Stimulated activated CD4-positive, alpha-beta T cell treated with anti-CD3 and anti-CD28 coated beads, Interleukin-4, amount 100 ng/mL, for 48 hours (primary cell): ENCODE measurements at regions not wholly inside any gene's neighbourhood (a gene's known extent, or its start where the extent isn't known, plus 50 kb on each side); places are given as distances from the start of the nearest gene placed in this dataset.
"Not testable (repeated sequence)": the region's sequence is repeated elsewhere in the genome, so short reads cannot be mapped to it uniquely, and the experiment has no call there.

Experiments
- DNase-seq, 2 donors: peaks; one replicate each; pipeline ENCODE4 v3.0.0-alpha.2; 2020; ENCODE audit warnings: low read depth in 2 of 2

- no peak for DNase-seq
Measured at GRCh38 chr2:176573612-176574483, 304.6 kb downstream of the MTX2 start.

DNA sequence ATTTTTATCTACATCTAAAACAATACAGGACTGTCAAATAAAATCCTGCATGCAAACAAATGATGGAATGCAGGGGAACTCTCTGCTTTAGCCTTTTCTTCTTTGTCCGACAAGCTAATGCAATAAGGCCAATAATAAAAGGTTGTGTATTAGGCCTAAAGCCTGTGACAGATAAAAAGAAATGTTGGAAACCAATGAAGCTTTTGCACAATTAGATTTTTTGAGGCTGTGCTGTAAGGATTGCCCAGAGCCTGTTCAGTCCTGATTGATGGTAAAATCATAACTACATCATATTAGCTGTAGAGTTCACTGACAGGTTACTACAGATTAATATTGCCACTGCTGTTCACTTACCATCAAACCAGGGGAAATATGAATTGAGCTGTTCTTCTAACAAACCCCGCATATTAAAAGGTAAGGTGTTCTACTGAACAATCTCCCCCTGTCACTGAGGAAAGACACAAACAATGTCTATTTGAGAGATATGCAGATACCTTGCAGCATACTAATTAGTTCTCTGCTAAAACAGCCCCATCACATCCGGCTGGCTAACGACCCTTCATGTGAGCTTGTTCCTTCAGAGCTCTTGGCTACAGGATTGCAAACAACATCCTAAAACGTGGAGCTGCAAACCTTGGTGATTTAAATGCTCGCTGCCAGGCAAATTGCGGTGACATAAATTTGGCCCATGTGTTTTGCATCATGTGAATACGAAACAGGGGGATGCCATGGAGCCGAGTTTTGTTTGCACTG, 305.4 kb downstream of the MTX2 start:
- DNase-seq: no peak

- DNase-seq: no peak
Measured at GRCh38 chr2:176575237-176575744, 306.0 kb downstream of the MTX2 start.

DNA sequence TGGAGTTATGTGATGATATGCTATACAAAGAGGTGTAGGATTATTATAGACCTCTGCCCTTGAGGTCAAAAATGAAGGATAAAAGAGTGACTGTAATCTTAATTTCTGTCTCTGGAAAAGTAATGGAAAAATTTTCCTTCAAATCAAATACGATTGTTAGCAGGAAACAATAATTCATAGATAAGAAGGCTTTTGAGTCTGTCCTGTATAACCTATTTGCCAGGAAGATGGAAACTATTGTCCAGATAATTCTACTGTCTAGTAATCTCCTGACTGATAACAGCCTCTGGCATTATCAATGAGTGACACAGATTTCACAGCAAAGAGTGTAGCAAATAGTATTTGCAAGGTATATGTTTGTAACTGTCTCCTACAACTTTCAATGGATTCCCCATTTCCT, 307.8 kb downstream of the MTX2 start:
- no peak for DNase-seq

DNA sequence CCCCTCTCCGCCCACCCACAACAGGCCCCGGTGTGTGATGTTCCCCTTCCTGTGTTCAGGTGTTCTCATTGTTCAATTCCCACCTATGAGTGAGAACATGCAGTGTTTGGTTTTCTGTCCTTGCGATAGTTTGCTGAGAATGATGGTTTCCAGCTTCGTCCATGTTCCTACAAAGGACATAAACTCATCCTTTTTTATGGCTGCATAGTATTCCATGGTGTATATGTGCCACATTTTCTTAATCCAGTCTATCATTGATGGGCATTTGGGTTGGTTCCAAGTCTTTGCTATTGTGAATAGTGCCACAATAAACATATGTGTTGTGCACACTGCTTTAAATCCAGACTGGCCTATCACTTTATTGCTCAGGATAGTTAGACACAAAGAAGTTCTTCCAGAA, 309.1 kb downstream of the MTX2 start:
- not testable (repeated sequence) for DNase-seq

DNA sequence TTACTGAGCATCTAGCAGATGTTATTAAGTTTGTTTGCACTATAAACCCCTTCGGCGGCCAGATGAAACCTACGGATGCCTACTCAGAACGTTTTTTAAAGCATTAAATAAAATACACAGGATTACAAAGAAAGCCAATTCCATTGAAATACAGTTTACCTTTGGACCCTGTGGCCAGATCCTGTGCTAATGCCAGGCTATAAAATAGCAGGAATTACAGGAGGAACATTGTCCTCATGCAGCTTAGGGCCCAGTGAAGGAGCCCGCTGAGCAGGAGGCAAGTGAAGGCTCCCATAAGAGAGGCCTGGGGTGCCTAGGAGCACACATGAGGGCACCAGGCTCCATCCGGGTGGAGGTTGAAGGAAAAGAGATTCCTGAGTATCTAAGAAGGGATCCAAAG, 310.4 kb downstream of the MTX2 start:
- DNase-seq: no peak

DNA sequence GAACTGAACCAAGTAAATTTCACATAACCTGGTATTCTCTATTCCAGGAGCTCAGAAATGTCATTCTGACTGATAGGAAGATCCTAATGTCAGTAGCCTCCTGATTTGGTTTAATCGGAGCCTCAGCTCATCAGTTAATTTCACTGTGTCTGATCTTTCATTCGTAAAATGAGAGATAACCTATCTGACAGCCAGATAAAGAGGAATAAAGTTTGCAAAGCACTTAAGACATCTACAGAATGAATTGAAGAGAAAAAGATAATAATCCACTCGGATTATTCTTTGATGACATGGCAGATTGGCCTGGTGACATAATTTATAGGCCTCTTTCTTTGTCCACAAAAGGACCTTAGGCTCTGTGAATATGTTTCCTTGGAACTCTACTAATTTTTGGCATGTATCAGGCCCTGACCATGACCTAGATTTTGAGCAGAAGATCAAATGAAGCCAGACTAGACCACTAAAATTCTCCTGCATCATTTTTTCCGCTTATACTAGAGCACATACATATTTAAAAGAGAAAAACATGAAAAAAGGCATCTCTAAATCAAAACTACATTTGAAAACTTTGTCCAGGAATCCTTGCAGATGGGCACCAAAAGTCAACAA, 312.4 kb downstream of the MTX2 start:
- no peak for DNase-seq

GRCh38 chr2:176582176-176582575, 312.9 kb downstream of the MTX2 start:
- DNase-seq: no peak

DNA sequence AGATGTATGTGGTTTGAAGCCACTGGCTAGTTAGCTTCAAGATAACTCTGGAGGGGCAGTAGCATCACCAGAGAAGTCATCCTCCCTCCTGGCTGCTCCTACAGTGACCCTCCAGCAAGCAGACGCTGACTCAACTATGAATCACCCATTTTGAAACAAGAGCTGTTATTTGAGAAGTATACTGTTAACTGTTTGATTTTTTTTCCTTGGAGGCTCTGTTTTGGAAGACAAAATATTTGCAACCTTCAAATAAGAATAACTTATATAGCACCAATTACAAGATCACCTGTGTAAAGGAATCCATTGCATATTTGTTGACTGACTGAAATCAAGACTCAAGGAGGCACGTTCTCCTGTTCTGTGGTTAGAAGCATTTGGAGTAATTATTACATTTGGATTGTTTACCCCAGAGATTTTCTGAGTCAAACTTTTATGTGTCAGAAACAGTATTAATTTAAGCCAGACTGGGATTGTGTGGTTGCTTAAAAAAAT, 313.8 kb downstream of the MTX2 start:
- no peak for DNase-seq

GRCh38 chr2:176583607-176584006, 314.4 kb downstream of the MTX2 start:
- no peak for DNase-seq

- no peak for DNase-seq
Measured at GRCh38 chr2:176584333-176584732, 315.1 kb downstream of the MTX2 start.

GRCh38 chr2:176585291-176585690, 316.0 kb downstream of the MTX2 start:
- no peak for DNase-seq

GRCh38 chr2:176585791-176586190, 316.5 kb downstream of the MTX2 start:
- DNase-seq: no peak

DNA sequence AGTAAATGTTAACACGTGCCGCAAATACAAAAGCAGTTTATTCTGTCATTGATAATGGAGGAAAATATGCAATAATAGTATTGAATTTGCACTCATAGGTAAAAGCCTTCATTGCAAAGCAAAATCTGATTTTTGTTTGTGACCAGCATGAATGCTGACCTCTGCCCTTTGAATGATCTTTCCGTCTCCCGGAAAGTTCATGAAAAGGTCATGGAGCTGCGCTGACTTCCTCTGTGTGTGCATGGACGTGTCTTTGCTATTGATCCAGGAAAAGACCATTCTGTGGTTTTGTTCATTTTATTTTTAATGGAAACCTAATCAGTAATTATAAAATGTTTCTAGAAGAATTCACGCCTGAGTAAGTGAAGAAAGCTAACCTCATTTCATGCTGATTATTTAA, 320.0 kb downstream of the MTX2 start:
- DNase-seq: no peak

- no peak for DNase-seq
Measured at GRCh38 chr2:176589825-176590440, 320.7 kb downstream of the MTX2 start.

DNA sequence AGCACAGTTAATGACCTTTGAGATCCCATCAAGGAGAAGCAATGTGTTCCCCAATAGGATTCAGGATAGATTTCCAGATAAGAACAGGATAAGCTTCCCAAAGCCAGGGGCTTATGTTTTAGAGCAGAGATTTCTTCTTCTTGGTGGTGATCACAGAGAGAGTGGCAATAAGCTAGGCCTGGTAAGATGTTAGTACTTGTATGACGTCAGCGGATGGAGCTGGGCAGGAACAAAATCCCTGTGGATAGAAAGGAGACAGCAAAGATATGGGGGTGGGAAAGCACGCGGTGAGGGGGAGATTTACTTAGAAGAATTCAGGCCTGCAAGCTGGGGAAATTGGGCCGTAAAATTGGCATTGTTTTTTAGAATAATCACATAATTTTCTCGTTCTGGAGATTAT, 323.0 kb downstream of the MTX2 start:
- no peak for DNase-seq

GRCh38 chr2:176595986-176596385, 326.7 kb downstream of the MTX2 start:
- no peak for DNase-seq

- DNase-seq: no peak
Measured at GRCh38 chr2:176597916-176598315, 328.7 kb downstream of the MTX2 start.

DNA sequence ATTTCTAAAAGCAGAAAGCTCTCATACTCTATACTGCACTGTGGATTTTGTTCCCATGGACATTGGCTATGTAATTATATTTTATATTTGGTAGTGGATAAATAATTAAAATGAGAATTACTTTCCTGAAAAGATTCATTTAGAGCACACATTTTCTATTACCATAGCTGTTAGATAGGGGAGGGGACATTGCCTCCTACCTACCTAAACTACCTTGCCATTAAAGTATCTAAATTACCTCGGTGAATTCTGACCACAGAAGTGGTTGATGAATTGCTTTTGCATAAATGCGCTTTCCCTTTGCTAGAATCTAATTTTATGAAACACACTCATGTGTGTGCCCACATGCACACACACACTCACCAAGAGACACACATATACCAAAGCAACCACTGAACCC, 329.1 kb downstream of the MTX2 start:
- no peak for DNase-seq

- no peak for DNase-seq
Measured at GRCh38 chr2:176599796-176600485, 330.7 kb downstream of the MTX2 start.

- no peak for DNase-seq
Measured at GRCh38 chr2:176601066-176601465, 331.8 kb downstream of the MTX2 start.
